B cell (primary cell): ENCODE measurements at regions not wholly inside any gene's neighbourhood (a gene's known extent, or its start where the extent isn't known, plus 50 kb on each side); places are given as distances from the start of the nearest gene placed in this dataset.

ENCODE experiments used
- ATAC-seq: fragments of 200-7000 bp; cut with Tn5 transposase; one replicate; pipeline ENCODE4 v1.10.0; 2021; ENCODE audit warnings: low read depth, mild to moderate bottlenecking, moderate number of reproducible peaks, moderate library complexity
- CTCF ChIA-PET: fragments of 350-600 bp; sonication (Branson Sonifier 250); formaldehyde crosslinking; loops from one replicate; lab custom pipeline; 2021; ENCODE audit warnings: antibody characterized with exemption, inconsistent platforms; lab: Charles Lee
- POLR2A ChIA-PET: fragments of 350-600 bp; sonication (Branson Sonifier 250); formaldehyde crosslinking; loops from one replicate; lab custom pipeline; 2021; ENCODE audit warnings: antibody characterized with exemption; lab: Charles Lee
- DNase-seq: peaks from one replicate; pipeline ENCODE4 v3.0.0; 2013
- H2AFZ ChIP-seq: 2 replicates; pipeline ENCODE4 v1.6.1; 2012; ENCODE audit warnings: mild to moderate bottlenecking, low read depth, low read length; ENCODE audit not compliant: insufficient read depth, poor library complexity, severe bottlenecking
- H3K27ac ChIP-seq, 2 donors: 1 replicate in 1 of 2; 2 replicates in 1 of 2; pipeline ENCODE4 v1.5.1; 2012 to 2013; ENCODE audit warnings: low read length in 2 of 2, mild to moderate bottlenecking in 2 of 2, moderate library complexity in 1 of 2
- H3K27me3 ChIP-seq, 4 experiments: fragments of 200-600 bp in 1 of 4; sonication (generic) in 1 of 4; replicated peaks in 1 of 4; 1 replicate in 2 of 4; 2 replicates in 2 of 4; pipeline versions ENCODE4 v1.6.1 to v1.7.0; 2013 to 2016; ENCODE audit warnings: low read length in 3 of 4, mild to moderate bottlenecking in 2 of 4, mixed read lengths in 1 of 4, moderate library complexity in 1 of 4; ENCODE audit not compliant: insufficient read depth in 4 of 4, control insufficient read depth in 3 of 4; ENCODE audit errors: control extremely low read depth in 1 of 4
- H3K36me3 ChIP-seq, 2 experiments: replicated peaks in 1 of 2; 1 replicate in 1 of 2; 2 replicates in 1 of 2; pipeline versions ENCODE4 v1.6.1 to v1.7.1; 2013; ENCODE audit warnings: low read length in 1 of 2; ENCODE audit not compliant: insufficient read depth in 2 of 2, control insufficient read depth in 1 of 2; ENCODE audit errors: control extremely low read depth in 1 of 2, extremely low read depth in 1 of 2
- H3K4me1 ChIP-seq, 2 donors: fragments of 200-600 bp in 1 of 2; sonication (generic) in 1 of 2; 1 replicate in 1 of 2; 2 replicates in 1 of 2; pipeline versions ENCODE4 v1.5.1 to v1.6.1; 2013 to 2017; ENCODE audit warnings: low read length in 2 of 2; ENCODE audit not compliant: control insufficient read depth in 2 of 2, insufficient read depth in 2 of 2
- H3K4me2 ChIP-seq: replicated peaks from 2 replicates; pipeline ENCODE3; 2012; ENCODE audit warnings: mild to moderate bottlenecking, low read depth, low read length; ENCODE audit not compliant: poor library complexity, severe bottlenecking
- H3K4me3 ChIP-seq, 5 experiments: fragments of 200-600 bp in 1 of 5; sonication (generic) in 1 of 5; 1 replicate in 3 of 5; 2 replicates in 2 of 5; pipeline versions ENCODE4 v1.5.1 to v1.7.0; 2011 to 2016; ENCODE audit warnings: low read length in 4 of 5, mild to moderate bottlenecking in 4 of 5, low read depth in 2 of 5, control low read depth in 1 of 5, moderate library complexity in 1 of 5; ENCODE audit not compliant: insufficient read depth in 1 of 5; ENCODE audit errors: control extremely low read depth in 1 of 5, extremely low read depth in 1 of 5
- H3K79me2 ChIP-seq: fragments of 200-600 bp; sonication (generic); one replicate; pipeline ENCODE4 v1.6.0; 2016; ENCODE audit warnings: low read length; ENCODE audit not compliant: control insufficient read depth, insufficient read depth
- H3K9ac ChIP-seq: fragments of 200-600 bp; sonication (generic); 2 replicates; pipeline ENCODE4 v1.6.1; 2017; ENCODE audit warnings: mild to moderate bottlenecking, low read length, moderate library complexity
- H3K9me3 ChIP-seq, 3 donors: one replicate each; pipeline versions ENCODE4 v1.6.1 to v1.7.1; 2013; ENCODE audit warnings: low read length in 2 of 3; ENCODE audit not compliant: control insufficient read depth in 2 of 3, insufficient read depth in 1 of 3; ENCODE audit errors: control extremely low read depth in 1 of 3
- H4K20me1 ChIP-seq: 2 replicates; pipeline ENCODE4 v1.6.0; 2012; ENCODE audit warnings: mild to moderate bottlenecking, low read length; ENCODE audit not compliant: insufficient read depth, control insufficient read depth, poor library complexity, severe bottlenecking
- H3K27ac Mint-ChIP-seq: one replicate; pipeline ENCODE4 v1.8.0; 2021; ENCODE audit warnings: mixed read lengths
- H3K27me3 Mint-ChIP-seq: one replicate; pipeline ENCODE4 v1.8.0; 2021; ENCODE audit warnings: mixed read lengths
- H3K4me1 Mint-ChIP-seq: one replicate; pipeline ENCODE4 v1.8.0; 2021; ENCODE audit warnings: mixed read lengths
- H3K4me3 Mint-ChIP-seq: one replicate; pipeline ENCODE4 v1.8.0; 2021; ENCODE audit warnings: mixed read lengths
- H3K9me3 Mint-ChIP-seq: one replicate; pipeline ENCODE4 v1.8.0; 2022; ENCODE audit warnings: mixed read lengths; ENCODE audit not compliant: insufficient read depth
- CTCF ChIP-seq: fragments of 200-600 bp; IDR thresholded peaks from one replicate; pipeline ENCODE4 v1.8.0; 2022; ENCODE audit warnings: antibody characterized with exemption, mild to moderate bottlenecking
- EZH2 ChIP-seq: IDR thresholded peaks from 2 replicates; pipeline ENCODE4 v1.6.1; 2012; ENCODE audit warnings: borderline replicate concordance, low read depth, mild to moderate bottlenecking, moderate library complexity, low read length; ENCODE audit not compliant: insufficient read depth, poor library complexity, severe bottlenecking
- WGBS: methylation state at CpG from one replicate; pipeline ENCODE4 v1.1.5; 2013; ENCODE audit warnings: missing lambda C conversion rate; ENCODE audit not compliant: insufficient coverage; 5-methylcytosine and 5-hydroxymethylcytosine counted together
- intact Hi-C: fragments of 100-400 bp; cut with micrococcal nuclease; formaldehyde crosslinking; loops from one replicate; pipeline ENCODE4 v1.10.0; 2022

DNA sequence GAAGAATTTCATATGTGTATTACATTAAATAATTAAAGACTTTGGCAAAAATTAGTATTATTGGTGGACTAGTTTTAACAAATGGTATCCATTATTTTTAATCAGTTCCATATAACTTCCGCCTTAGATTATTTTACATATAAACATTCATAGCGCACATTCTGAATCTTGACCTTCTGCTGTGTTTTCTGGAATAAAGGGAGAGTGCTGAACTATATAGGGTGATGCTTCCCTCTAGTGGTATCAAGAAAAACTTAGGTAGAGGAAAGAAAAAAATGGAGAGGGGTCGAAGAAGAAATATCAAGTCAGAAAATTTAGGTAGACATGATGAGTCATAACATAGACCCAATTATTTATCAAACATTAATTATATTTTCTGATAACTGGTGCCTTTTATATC, 155.6 kb upstream of the PACRGL start:
- H3K27ac ChIP-seq, result no peak overlapping the region
- WGBS, result no CpG with 5 or more reads among the region's 3 CpGs
- Mint-ChIP-seq H3K9me3 (no peaks in the 10 kb centered on the region), H3K4me1 (no peaks in the 10 kb centered on the region), H3K4me3 (no peak overlapping the region), H3K27me3 (no peaks in the 10 kb centered on the region), H3K27ac (no peak overlapping the region)
- H3K4me2 ChIP-seq, result no peak overlapping the region
- no peaks in the 10 kb centered on the region for H3K9me3 ChIP-seq
- no peak for ATAC-seq
- no peaks in the 10 kb centered on the region for H3K79me2 ChIP-seq
- H3K36me3 ChIP-seq, result no peaks in the 10 kb centered on the region
- H3K9ac ChIP-seq, result no peak overlapping the region
- intact Hi-C loops, result no loop called here
- POLR2A ChIA-PET, result no interaction called here
- DNase-seq, result no peak
- H3K4me1 ChIP-seq, result no peaks in the 10 kb centered on the region
- no peak overlapping the region for H3K4me3 ChIP-seq
- CTCF ChIA-PET, result no interaction called here
- TF ChIP-seq CTCF (no peak), EZH2 (no peak)
- H4K20me1 ChIP-seq, result no peaks in the 10 kb centered on the region
- no peak overlapping the region for H2AFZ ChIP-seq
- no peaks in the 10 kb centered on the region for H3K27me3 ChIP-seq

DNA sequence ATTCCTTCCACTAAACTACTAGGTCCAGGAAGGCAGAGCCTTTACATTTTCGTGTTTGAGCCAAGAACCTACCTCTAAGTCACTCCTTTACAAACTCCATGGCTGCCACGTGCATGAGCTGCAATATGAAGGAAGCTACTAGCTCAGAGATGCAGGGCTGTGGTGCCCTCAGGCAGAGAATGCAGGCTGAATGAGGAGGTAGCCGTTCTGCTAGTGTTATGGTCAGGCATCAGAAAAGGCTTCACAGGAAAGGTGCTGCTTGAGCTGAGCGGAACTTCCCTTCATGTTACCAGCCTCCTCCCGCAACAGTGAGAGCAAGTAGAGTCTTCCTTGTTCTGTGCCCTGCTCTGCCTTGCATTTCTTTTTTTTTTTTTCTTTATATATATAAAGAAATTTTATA, 148.3 kb upstream of the PACRGL start:
- CTCF ChIA-PET, result no interaction called here

More for the DNA sequence above, 148.3 kb upstream of the PACRGL start:
- H3K27ac Mint-ChIP-seq, result no peak overlapping the region
- no peak overlapping the region for H3K9ac ChIP-seq
- no peaks in the 10 kb centered on the region for H3K4me1 Mint-ChIP-seq
- DNase-seq (no peak), ATAC-seq (no peak)
- no peaks in the 10 kb centered on the region for H3K4me1 ChIP-seq
- no peaks in the 10 kb centered on the region for H4K20me1 ChIP-seq
- H3K4me3 ChIP-seq, result no peak overlapping the region
- no peaks in the 10 kb centered on the region for H3K9me3 Mint-ChIP-seq
- H3K79me2 ChIP-seq, result no peaks in the 10 kb centered on the region
- no peak overlapping the region for H2AFZ ChIP-seq
- WGBS, result 50% methylated on average over 2 of the region's 5 CpGs
- H3K27me3 ChIP-seq, result no peaks in the 10 kb centered on the region
- TF ChIP-seq EZH2 (no peak), CTCF (no peak)
- no peak overlapping the region for H3K4me2 ChIP-seq
- H3K27ac ChIP-seq, result no peak overlapping the region
- POLR2A ChIA-PET, result no interaction called here
- no peaks in the 10 kb centered on the region for H3K9me3 ChIP-seq
- intact Hi-C loops, result no loop called here
- H3K36me3 ChIP-seq, result no peaks in the 10 kb centered on the region
- H3K4me3 Mint-ChIP-seq, result no peak overlapping the region
- H3K27me3 Mint-ChIP-seq, result no peaks in the 10 kb centered on the region
